ENCODE measurements at regions not wholly inside any gene's neighbourhood (a gene's known extent, or its start where the extent isn't known, plus 50 kb on each side); places are given as distances from the start of the nearest gene placed in this dataset.
A peak's percentile ranks its signal among the peaks of the same experiment; 100 is the strongest.
"Not testable (repeated sequence)": the region's sequence is repeated elsewhere in the genome, so short reads cannot be mapped to it uniquely, and the experiment has no call there.

DNA sequence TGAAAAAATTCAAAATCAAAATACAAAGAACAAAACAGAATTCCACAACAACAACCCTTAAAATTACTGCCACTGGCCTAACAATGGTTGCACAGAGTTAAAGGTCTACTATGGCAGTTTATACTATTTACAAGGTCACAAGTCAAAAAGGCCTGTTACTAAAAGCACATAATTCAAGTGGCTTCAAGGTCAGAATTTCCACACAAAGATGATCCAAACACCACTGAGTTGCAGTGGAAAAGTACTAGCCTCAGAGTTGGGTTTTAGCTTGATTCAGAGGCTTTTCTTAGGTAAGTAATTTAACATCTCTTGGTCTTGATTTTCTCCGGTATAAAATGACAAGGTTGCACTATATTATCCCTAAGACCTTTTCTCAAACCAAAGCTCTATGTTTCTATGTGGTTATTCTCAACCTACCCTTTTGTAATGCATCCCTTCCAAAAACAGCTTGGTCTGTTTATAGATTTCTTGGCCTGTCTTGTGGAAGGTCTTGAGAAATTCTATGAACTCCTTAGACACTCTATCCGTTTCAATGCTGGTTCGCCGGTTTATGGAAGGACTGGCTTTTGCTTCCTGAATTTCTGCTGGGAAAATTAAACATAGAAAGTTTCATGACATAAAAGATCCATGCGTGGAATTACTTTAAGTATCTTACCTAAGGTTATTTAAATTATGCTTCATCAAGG, 69.5 kb downstream of the MDH2 start:
- DNase-seq, result not testable (repeated sequence)

DNA sequence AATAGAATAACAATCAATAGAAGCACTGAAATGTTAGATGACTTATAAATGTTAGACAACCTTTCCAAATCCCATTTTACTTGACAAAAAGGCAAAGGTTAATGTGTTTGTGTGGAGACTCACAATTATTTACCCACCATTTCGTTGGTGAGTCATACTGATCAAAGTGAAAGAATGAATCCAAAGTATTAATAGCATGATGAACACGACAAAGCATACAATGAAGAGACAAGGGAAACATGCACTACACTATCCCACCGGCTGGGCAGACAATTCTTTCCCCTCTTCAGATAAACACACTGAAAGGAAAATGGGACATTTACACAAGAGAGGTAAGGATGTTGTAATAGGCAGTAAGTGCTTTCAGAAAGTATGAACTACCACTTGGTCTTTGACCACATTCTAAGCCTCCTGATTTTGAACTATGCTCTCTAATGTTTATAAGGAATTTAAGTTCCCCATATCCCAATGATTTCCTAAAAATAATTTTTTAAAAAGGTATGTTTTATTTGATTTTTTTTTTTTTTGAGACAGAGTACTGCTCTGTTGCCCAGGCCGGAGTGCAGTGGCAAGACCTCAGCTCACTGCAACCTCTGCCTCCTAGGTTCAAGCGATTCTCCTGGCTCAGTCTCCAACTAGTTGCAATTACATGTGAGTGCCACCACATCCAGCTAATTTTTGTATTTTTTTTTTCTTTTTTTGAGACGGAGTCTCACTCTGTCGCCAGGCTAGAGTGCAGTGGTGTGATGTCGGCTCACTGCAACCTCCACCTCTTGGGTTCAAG, 70.5 kb downstream of the MDH2 start:
- DNase-seq, result not testable (repeated sequence)

DNA sequence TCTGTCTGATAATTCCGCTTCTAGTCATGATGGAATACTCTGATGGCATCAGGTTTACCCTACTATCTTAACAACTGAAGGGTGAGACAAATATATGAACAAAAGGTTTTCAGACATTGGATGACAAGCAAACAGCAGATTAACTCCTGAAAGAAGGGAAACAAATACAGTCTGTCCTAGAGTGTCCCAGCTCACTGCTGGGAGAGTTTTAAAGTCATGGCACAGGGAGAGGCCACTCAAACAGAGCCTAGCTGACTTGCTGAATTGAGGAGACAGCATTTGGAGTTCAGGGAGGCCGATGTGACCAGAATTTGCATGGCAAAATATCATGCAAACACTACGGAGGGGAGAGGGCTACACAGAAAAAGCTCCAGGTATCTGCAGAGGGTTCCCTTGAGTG, 73.1 kb downstream of the MDH2 start:
- DNase-seq, result no peak

DNA sequence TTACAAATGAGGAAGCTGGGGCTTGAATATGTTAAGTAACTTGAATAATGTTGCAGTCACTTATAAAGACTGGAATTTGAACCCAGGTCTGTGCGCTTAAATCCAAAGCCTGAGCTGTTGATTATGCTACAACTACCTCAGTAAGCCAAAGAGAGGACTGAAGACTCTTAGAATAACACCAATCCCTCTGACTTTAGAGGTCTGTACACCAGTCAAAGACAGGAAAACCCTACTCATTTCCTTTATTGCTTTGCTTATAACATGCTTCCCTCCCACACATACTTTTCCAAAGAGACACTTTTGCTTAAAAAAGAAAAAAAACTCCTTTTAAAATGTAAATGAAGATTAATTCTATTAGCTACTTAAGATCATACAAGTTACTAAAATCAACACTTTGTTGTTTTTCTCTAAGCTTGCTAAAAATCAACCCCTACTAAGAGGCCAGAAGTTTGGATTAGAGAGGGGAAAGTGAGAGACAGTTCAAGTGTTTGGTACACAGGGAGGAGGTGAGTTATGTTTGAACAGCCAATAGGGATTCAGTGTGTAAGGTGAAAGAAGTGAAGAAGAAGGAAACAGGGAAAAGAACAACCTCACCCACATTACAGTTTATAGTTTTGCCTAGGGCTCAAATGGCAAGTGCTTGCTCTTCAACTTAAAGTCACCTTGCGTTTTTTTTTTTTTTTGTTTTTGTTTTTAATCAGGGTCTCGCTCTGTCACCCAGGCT, 74.8 kb downstream of the MDH2 start:
- no peak for DNase-seq

DNA sequence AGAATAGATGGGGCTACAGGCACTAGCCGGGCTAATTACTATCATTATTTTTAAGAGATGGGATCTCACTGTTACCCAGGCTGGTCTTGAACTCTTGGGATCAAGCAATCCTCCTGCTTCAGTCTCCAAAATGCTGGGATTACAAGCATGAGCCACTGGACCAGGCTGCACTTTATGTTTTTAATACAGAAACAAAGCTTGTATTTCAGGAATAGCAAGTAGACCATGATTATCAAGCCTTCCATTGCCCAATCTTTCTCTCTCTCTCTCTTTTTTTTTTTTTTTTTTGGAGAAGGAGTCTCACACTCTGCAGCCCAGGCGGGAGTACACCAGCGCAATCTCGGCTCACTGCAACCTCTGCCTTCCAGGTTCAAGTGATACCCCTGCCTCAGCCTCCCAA, 75.4 kb downstream of the MDH2 start:
- no peak for DNase-seq

DNA sequence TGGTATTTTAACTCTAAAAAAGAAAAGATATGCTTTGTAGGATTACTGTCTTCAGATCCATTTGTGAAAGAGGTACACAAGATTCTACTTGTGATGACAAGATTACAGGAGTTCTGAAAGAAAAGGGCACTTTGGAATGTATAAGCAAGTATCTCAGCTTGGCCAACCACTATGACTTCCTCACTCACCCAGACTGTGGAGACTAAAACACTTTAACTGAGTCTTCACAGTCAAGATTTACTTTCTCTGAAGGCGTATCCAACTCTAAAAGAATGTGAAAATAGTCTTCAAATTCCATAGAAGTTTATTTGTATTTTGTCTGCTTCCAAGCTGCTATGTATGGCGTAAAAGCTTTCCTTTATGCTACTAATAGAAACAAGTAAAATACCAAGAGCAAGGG, 76.1 kb upstream of the SRRM3 start:
- no peak for DNase-seq

DNA sequence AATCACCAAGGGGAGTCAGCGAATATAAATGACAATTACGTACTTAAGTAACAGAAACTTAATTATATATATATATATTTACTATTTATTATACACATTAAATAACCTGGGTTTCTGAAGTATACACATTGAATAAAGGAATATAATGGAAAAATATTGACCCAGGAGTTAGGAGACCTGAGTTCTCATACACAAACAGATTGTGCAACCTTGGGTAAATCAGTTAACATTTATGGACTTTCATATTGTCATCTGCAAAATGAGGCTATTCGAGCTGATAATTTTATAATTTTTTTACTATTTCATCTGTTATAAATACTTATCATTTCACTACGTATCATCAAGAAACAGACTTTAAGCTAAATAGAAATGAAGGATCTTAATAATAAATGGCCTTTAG, 75.1 kb upstream of the SRRM3 start:
- DNase-seq, result no peak

DNA sequence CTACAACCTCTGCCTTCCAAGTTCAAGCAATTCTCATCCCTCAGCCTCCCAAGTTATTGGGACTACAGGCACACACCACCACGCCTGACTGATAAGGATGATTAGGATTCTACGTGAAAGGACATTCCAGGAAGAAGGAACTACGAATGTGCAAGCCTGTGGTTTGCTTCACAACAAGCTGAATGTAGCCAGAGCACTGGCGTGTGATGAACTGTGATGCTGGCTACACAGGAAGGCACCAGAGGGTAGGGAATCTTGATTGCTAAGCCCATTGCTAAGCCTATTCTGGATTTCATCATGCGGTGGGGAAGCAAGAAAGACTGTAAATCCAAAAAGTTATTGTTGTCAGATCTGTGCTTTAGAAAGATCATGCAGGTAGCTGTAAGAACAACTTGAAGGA, 72.3 kb upstream of the SRRM3 start:
- DNase-seq, result no peak

DNA sequence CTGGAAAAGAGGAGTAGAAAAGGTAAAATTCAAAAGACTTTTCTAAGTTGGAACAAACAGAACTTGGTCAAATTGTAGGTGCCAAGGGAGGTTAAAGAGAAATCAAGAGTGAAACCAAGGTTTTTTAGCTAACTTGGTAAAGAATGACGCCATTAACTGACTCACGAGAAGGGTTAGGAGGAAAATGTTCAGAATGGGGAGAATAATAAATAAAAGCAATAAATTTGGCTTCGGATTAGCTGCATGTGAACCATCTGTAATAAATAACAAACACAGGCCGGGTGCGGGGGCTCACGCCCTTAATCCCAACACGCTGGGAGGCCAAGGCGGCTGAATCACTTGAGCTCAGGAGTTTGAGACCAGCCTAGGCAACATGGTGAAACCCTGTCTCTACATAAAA, 71.9 kb upstream of the SRRM3 start:
- no peak for DNase-seq

DNA sequence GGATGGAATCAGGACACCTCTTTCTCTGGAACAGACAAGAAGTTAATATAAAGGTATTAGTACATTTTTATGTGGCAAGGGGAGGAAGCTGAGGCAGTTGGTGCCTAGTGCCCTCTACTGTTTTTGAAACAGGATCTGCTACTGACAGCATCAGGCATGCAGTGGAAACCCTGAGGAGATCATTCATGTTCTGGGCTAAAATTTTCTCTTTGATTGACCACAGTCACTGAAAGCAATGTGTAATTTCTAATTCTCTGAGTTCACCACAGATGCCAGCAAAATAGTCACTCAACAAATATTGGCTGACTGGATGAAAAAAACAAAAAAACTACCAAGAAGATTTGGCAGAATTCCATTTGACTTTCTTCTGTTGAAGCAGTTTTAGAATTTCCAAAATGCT, 71.0 kb upstream of the SRRM3 start:
- not testable (repeated sequence) for DNase-seq

DNA sequence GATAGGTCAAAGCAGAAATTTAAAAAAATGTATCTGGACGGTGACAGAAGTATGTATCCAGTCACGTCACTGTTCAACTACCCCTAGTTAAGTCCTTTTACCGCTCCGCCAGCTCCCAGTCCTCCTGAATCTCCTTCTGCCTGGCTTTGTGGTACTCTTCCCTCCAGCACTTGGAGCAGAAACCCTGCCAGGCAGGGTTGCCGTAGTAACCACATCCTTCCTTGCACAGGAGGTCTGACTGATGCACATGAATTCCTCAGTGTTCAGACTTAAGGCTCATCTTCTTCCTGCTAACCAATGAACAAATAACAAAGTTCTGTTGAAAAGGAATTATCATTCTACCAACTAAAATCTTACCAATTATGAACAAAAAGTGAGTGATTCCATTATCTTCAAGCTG, 69.8 kb upstream of the SRRM3 start:
- DNase-seq, result not testable (repeated sequence)

DNA sequence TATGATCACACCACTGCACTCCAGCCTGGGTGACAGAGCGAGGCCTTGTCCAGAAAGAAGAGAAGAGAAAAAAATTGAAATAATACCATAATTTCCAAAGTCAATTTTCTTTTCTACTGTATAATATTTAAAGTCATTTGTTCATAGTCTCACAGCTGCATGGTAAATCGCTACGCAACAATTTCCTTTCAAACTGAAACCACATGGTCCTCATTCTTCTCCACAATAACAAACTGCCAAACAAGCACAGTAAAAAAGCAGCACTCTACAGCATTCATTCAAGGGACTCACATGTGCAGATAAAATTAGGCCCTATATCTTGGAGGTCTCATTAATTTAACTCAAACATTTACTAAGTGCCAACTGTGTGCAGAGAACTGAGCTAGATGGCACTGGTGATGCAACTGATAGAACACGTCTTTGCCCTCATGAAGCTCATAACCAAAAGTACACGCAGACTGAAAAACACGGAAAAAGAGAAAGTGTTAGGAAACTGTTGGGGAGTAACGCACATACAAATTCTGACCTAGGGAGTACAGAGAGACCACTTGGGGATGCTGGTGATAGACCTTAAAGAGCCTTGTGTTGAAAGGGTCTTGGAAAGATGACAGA, 68.4 kb upstream of the SRRM3 start:
- no peak for DNase-seq

DNA sequence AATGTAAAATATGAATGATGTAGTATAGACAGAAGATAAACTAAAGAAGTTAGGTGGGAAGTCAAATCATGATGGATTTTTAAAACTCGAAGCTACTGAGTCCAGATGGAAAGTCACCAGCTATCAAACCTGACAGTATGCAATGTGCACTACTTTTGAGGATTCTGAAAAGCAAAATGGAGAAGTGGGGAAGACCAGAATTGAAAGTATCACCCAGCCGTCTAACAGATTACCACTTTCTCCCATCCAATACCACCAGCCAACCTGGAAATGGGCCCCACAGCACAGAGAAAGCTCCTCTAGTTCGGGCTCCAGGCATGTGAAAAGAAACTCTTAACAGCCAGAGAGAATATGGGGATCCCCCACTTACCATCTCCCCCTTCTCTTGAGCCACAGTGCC, 67.9 kb upstream of the SRRM3 start:
- DNase-seq, result no peak

DNA sequence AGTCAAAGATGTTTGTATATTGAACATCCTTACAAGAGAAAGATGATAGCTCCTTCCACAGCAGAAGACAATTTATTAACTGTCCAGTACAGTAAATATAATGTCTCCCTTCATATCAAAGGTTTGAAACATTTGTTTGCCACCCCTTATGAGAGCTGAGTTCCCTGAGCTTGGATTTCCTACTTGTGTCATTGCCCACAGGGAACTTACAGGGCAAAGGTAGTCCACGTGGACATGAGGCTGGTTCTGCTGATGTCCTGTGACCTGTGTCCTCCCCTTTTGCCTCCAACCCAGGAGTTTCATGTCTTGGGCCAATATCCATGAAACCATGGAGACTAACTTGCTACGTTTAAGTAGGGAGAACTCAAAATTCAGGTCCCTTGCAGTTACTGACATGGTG, 66.4 kb upstream of the SRRM3 start:
- DNase-seq, result not testable (repeated sequence)

DNA sequence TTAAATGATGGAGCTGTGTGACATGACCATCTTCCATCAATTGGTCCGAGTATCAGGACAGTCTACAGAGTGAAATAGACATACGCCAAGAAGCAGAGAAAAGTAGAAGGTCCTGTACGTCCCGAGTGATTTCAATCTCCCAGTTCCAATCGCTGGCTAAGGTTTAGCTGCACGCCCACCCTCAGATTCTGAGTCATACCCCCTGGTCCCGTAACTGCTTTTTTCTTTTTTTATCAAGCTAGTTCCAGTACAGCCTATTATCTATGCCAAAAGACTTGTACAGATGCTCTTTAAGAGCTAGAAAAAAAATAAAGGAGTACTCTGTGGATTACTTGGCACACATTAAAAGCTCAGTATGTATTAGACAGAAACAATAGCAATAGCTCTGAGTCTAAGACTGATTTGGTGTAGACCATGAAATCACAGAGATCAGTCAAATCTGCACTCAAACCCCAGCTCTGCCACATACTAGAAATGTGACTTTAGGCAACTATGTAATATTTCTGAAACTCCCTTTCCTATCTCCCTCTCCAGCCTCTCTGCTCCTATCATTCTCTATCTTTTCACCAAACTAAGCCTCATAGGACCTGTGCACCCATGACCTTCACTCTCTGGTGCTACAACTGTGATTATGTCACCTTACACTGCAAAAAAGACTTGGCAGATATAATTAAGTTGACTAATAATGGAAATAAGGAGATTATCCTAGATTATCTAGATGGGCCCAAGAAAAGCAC, 63.0 kb upstream of the SRRM3 start:
- not testable (repeated sequence) for DNase-seq

DNA sequence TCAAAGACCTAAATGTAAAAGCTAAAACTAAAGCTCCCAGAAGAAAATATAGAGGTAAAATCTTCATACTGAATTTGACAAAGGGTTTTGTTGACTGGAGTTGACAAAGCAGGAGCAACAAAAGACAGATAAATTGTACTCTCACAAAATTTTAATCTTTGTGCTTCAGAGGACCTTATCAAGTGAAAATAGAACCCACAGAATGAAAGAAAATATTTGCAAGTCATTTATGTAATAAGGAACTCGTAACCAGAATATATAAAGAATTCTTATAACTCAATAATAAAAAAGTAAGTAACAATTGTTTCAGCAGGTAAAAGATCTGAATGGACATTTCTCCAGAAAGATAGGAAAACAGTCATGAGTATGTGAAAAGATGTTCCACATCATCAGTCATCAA, 62.0 kb upstream of the SRRM3 start:
- DNase-seq, result no peak

DNA sequence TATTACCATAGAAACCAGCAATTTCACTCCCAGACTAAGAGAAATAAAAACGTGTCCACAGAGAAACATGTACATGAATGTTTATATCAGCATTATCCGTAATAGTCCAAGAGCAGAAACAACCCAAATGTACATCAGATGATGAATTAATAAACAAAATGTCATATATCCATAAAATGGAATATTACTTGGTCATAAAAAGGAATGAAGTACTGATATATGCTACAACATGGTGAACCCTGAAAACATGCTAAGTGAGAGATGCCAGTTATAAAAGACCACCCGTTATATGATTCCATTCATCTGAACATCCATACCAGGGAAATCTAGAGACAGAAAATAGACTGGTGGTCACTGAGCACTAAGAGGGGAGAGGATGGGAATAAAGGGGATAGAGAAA, 61.4 kb upstream of the SRRM3 start:
- DNase-seq, result not testable (repeated sequence)

DNA sequence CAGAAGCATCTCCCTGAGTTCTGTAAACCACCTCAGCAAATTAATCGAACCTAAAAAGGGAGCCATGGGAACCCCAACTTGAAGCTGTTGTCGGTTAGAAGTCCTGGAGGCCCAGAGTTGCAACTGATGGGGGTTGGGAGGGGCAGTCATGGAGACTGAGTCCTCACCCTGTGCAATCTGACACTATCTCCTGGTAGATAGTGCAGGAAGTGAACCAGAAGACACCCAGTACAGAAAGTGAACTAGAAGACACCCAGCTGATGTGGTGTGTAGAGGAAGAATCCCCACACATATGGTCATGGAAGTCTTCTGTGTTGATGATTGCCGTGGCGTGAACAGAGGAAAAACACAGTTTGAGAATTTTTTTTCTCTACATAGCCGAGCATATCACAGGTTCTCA, 58.8 kb upstream of the SRRM3 start:
- DNase-seq, result peak; percentile 26

DNA sequence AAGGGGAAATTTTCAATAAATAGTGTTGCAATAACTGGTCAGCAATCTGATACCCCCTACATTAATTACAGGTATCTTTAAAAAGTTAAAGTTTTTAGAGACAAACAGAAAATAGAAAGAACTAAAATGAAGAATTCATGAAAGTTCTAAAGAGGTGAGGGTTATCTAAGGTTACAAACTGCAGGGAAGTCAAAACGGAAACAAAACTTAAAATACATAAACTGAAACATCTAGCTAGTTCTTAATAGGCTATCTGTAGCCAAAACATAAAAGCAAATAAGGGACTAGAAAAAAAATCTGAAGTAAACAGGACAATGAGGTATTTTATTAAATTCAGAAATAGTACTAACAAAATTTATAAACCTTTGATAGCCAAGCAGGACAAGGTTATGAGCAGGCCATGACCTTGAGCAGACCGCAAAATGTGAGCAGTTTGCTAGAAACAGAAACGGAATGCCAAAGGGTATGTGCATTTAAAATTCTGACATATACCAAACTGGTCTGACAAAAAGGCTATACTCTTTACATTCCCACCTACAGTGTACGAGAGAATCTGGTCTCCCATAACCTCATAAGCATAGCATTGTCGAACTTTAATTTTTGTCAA, 56.9 kb upstream of the SRRM3 start:
- not testable (repeated sequence) for DNase-seq

DNA sequence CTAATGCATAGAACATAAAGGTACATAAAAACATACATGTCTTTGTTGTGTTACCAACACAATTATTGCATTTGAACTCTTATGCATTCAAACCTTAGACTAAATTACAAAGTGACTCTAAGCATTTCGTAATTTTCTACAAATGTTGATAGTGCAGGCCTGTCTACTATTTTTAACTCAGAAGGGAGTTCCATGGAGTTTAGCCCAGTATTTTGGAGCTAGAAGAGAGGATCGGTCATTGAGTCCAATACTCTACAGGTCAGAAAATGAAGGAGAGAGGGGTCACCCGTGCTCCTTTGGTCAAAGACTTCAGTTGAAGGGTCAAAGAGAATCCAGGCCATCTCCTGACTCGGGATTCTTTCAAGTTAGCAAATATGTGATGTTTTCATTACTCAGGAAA, 55.3 kb upstream of the SRRM3 start:
- DNase-seq, result no peak

DNA sequence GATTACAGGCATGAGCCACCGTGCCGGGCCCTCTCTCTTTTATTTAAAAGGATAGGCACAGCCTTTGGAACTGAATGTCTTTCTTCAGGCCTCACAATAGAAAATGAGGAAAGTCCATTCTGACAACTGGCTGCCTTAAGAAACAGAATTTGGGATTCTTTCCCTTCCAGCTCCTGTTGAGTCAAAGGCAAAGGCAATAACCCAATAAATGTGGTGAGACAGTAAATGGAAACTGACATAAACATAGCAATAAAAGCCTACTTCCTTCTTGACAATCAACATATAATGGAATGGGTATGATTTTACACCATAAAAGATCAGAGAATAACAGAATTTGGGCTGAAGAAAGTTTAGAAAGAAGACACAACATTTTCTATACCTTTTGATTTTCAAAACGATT, 52.7 kb upstream of the SRRM3 start:
- not testable (repeated sequence) for DNase-seq

Data from stimulated activated CD4-positive, alpha-beta T cell treated with anti-CD3 and anti-CD28 coated beads, Interleukin-4, amount 100 ng/mL, for 24 hours (primary cell).